HTR-8/SVneo (cell line): ENCODE measurements at regions not wholly inside any gene's neighbourhood (a gene's known extent, or its start where the extent isn't known, plus 50 kb on each side); places are given as distances from the start of the nearest gene placed in this dataset.
"Not testable (repeated sequence)": the region's sequence is repeated elsewhere in the genome, so short reads cannot be mapped to it uniquely, and the experiment has no call there.

Source experiments
- DNase-seq: peaks from one replicate; pipeline ENCODE4 v3.0.0; 2011; ENCODE audit warnings: low spot score, mixed read lengths; ENCODE audit not compliant: insufficient read length
- FAIRE-seq: peaks from 2 replicates; lab custom pipeline; 2011; peaks lifted over from hg19 to GRCh38; lab: Jason Lieb, UNC

DNA sequence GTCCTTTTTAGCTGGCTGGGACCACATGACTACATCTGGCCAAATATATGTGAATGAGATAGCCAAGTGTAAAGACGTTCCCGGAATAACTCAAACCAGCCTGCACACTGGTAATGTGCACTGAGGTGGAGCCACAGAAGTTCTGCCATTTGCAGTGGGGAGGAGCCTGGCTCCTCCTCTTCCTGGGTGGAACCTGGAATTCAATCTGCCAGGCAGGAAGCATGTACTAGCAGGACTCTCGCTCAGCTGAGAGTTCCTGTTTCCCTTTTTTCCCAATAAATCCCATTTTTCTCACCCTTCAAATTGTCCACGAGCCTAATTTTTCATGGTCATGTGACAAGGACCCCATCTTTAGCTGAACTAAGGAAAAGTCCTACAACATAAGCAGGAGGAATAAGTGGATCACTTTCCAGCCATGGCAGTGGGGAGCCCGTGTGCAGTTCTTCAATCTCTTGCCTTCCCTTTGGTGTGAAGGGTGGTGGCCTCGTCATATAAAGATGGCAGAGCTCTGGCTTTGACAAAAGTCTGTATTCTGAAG lies 183.2 kb downstream of the UXS1 start:
- DNase-seq (no peak), FAIRE-seq (no peak)

DNA sequence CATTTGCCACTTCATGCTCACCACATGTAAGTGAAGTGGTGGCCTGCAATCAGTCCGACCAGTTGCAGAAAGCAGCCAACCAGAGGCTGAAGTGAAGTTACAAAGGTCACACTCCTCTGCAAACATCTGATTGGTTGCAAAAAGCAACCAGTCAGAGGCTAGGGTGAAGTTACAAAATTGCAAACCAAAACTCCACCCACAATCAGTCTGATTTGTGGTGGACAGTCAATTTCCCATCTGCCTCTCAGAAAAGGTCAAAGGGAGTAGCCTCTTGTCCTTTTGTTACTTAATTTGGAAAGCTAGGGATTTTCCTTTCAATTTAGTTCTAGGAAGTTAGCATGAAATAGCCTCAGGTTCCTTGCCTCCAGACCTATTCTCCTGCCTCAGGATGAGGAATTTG lies 185.0 kb downstream of the UXS1 start:
- FAIRE-seq, result no peak
- DNase-seq, result no peak

- DNase-seq (no peak), FAIRE-seq (no peak)
Measured at GRCh38 chr2:106004851-106005250, 189.2 kb downstream of the UXS1 start.

GRCh38 chr2:105999211-105999989 lies 194.7 kb downstream of the UXS1 start:
- DNase-seq (no peak), FAIRE-seq (no peak)

DNA sequence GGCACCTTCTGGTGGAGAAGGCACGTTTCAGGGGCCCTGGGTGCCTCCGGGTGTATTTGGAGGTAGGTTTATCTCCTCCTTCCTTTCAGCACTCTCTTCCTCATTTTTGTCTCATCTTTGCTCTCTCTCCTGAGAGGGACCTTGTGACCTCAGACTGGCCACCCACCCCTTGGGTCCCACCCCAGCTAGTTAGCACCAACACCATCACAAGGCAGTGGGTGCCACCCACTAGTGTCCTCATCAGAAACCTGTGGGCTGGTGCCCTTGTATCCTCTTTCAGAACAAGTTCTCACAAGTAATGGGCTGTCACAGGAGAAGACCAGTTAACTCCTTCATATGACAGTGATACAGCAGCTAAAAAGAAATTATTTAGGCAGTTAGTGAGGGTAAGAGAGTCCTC lies 196.4 kb downstream of the UXS1 start:
- no peak for FAIRE-seq

DNA sequence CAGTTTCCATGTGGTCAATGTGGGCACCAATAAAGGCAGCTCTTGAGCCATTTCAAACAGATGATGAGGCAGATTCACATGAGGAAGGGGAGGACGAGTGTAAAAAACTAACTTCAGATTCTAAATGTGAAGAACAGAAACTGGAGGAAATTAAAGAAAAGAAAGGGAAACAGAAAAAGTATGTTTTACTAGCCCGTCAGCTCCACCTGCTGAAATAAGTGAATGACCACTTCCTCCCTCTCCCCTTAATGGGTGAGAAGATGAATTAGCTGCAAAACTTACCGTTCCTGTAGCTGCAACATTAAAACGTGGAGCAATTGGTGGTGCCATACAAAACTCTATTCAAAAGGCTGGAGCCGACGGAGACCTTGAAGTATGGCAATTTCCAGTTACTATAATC lies 203.5 kb downstream of the UXS1 start:
- DNase-seq (no peak), FAIRE-seq (no peak)

More for the DNA sequence above, 196.4 kb downstream of the UXS1 start:
- DNase-seq, result no peak

GRCh38 chr2:105989803-105990202 lies 204.3 kb downstream of the UXS1 start:
- not testable (repeated sequence) for DNase-seq, FAIRE-seq

DNA sequence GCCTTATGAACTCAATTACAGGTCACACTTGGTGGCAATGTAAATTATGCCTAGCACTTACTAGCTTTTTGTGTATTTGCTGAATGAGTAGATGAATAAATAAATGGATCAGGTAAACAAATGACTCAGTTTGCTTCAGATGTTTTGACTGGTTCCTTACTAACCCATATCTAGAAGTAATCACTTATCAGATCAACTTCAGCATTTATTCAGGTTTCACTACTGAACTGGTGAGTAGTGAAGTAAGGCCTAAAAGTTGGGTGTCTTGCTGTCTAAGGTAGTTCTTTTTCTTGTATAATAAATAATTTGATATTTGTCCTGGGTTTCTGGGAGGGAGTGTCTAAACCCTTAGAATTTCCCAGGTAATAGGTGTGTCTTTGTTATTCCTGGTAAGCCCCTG lies 205.0 kb downstream of the UXS1 start:
- no peak for FAIRE-seq
- DNase-seq, result no peak

GRCh38 chr2:105977807-105978206 lies 216.3 kb downstream of the UXS1 start:
- no peak for FAIRE-seq
- no peak for DNase-seq

- DNase-seq, result peak; percentile 48
Measured at GRCh38 chr2:105977212-105977611, 216.9 kb downstream of the UXS1 start.

GRCh38 chr2:105974812-105975211 lies 219.3 kb downstream of the UXS1 start:
- FAIRE-seq (no peak), DNase-seq (no peak)

More at GRCh38 chr2:105977212-105977611, 216.9 kb downstream of the UXS1 start:
- no peak for FAIRE-seq

- no peak for DNase-seq
Measured at GRCh38 chr2:105972927-105973326, 221.2 kb downstream of the UXS1 start.

DNA sequence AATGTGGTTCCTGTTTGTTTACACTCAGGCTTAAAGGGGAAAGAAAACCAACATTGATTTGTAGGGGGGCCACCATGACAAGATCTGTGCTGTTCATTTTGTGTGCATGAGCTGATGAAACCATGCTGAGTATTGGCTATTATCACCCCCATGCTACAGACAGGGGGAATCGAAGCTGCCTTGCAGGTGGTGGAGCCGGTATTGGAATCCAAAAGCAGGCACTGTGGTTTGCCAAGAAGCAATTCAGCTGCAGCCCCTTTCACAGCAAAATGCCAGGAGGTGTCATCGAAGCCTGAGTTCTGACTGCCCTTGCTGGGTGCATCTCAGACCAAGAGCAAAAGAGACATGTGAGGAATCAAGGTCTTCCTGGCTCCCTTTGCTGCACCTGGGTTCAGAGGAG lies 221.9 kb downstream of the UXS1 start:
- FAIRE-seq, result no peak
- no peak for DNase-seq

More at GRCh38 chr2:105972927-105973326, 221.2 kb downstream of the UXS1 start:
- FAIRE-seq, result no peak

- FAIRE-seq (no peak), DNase-seq (no peak)
Measured at GRCh38 chr2:105969552-105969951, 224.5 kb downstream of the UXS1 start.

DNA sequence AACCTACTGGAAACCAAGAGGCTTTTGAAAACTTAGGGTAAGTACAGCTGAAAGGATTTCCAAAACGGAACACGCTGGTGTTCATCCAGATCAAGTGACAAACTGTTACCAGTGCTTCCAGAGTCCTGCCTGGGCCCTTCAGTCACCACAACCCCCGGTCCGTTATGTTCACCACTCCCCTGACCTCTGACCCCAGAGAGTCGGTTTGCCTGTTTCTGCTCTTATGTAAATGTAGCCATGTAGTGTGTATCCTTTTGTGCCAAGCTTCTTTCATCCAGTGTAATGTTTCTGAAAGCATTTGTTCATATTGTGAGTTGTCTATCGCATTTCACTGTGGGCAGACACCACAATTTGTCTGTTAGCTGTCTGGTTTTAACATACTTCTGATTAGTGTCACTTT lies 217.5 kb downstream of the NCK2 start:
- no peak for FAIRE-seq
- DNase-seq, result no peak

DNA sequence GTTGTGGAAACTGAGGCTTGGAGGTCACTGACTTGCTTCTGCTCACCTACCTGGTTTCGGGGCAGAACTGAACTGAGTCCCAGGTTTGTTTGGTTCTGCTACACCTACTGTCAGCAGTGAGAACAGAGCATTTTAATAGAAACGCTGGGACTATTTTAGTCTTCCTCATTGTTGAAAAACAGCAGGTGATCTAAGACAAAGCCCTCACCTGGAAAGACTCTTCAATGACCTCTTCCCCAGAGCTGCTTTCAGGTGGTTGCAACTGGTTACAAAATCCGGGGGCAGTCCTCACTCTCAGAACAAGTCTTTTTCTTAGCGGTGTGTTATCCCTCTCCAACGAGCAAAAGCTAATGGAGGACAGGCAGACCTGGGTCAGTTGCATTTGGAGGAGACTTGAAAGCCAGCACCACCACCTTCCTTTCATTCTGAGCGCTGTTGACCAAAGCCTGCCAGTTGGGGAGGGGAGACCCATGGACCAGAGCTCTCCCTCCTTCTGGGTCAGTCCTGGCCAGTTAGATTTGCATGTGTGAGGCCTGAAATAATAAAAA lies 217.0 kb downstream of the NCK2 start:
- DNase-seq (no peak), FAIRE-seq (no peak)

DNA sequence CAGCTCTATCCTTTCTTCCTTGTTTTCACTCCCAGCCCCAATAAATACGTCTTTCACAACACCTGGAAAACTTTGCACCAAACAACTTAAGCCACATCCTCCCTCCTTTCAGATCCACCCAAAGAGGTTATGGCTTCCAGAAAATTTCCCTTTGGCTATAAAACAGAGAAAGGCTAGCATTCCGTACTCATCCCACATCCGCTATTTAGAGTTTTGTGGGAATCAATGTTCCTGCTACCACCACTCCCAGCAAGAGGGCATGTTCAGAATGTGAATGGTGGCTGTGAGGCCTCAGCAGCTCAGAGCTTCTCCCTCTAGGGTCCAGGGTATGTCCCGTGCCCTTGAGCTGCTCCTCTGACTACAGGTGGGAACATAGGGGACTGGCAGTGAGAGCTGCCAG lies 214.6 kb downstream of the NCK2 start:
- FAIRE-seq, result no peak
- no peak for DNase-seq

DNA sequence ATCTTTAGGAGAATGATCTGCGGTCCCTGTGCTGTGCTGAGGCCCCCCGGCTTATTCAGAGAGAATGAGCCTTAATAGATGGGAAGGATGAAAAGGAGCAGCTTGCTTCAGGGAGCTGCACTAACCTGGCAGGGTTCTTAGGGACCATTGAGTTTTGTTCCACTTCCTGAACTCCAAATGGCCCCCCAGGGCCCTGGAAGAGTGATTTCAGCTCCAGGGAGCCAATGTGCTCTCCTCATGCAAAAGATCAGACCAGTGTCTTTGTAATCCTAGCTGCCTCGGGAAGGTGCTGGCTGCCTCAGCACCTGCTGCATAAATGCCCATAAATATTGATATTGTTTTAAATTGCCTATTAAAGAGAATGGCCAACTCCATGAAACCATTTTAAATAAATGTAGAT lies 210.2 kb downstream of the NCK2 start:
- DNase-seq (no peak), FAIRE-seq (no peak)

GRCh38 chr2:105953942-105954341 lies 209.2 kb downstream of the NCK2 start:
- no peak for DNase-seq
- no peak for FAIRE-seq

GRCh38 chr2:105952131-105952530 lies 207.4 kb downstream of the NCK2 start:
- FAIRE-seq, result no peak

GRCh38 chr2:105951384-105951694 lies 206.6 kb downstream of the NCK2 start:
- no peak for DNase-seq
- no peak for FAIRE-seq

More at GRCh38 chr2:105952131-105952530, 207.4 kb downstream of the NCK2 start:
- DNase-seq, result no peak
